Osteocyte (in vitro differentiated cells): ENCODE measurements at regions not wholly inside any gene's neighbourhood (a gene's known extent, or its start where the extent isn't known, plus 50 kb on each side); places are given as distances from the start of the nearest gene placed in this dataset.

Experiments
- DNase-seq: peaks from one replicate; pipeline ENCODE4 v3.0.0; 2021; ENCODE audit warnings: mixed read lengths; ENCODE audit not compliant: unreplicated experiment; ENCODE audit errors: extremely low spot score
- H3K27ac Mint-ChIP-seq: one replicate; pipeline ENCODE4 v1.8.0; 2021; ENCODE audit warnings: mild to moderate bottlenecking, mixed read lengths; ENCODE audit not compliant: unreplicated experiment
- H3K27me3 Mint-ChIP-seq: one replicate; pipeline ENCODE4 v1.8.0; 2021; ENCODE audit warnings: mixed read lengths; ENCODE audit not compliant: unreplicated experiment
- H3K36me3 Mint-ChIP-seq: one replicate; pipeline ENCODE4 v1.8.0; 2021; ENCODE audit warnings: mixed read lengths; ENCODE audit not compliant: unreplicated experiment
- H3K4me1 Mint-ChIP-seq: one replicate; pipeline ENCODE4 v1.8.0; 2021; ENCODE audit warnings: mixed read lengths; ENCODE audit not compliant: unreplicated experiment
- H3K4me3 Mint-ChIP-seq: one replicate; pipeline ENCODE4 v1.8.0; 2021; ENCODE audit warnings: mild to moderate bottlenecking, moderate library complexity, mixed read lengths; ENCODE audit not compliant: unreplicated experiment
- H3K9me3 Mint-ChIP-seq: one replicate; pipeline ENCODE4 v1.8.0; 2021; ENCODE audit warnings: mixed read lengths; ENCODE audit not compliant: unreplicated experiment
- CTCF ChIP-seq: fragments of 200-600 bp; sonication (generic); IDR thresholded peaks from 2 replicates; pipeline ENCODE4 v1.5.0; 2021; ENCODE audit warnings: antibody characterized with exemption, mild to moderate bottlenecking, moderate library complexity

GRCh38 chr5:155106221-155106620 is 92.7 kb downstream of the KIF4B start:
- H3K9me3 Mint-ChIP-seq = no peaks in the 10 kb centered on the region
- H3K27ac Mint-ChIP-seq = no peak overlapping the region
- H3K27me3 Mint-ChIP-seq = peaks cover 6% of the 10 kb centered on the region
- no peaks in the 10 kb centered on the region for H3K36me3 Mint-ChIP-seq
- no peaks in the 10 kb centered on the region for H3K4me1 Mint-ChIP-seq
- H3K4me3 Mint-ChIP-seq = no peak overlapping the region
- no peak for DNase-seq
- no peak for TF ChIP-seq CTCF

- H3K36me3 Mint-ChIP-seq = no peaks in the 10 kb centered on the region
- DNase-seq = no peak
- H3K4me3 Mint-ChIP-seq = no peak overlapping the region
- H3K9me3 Mint-ChIP-seq = peaks cover 5% of the 10 kb centered on the region
- H3K27me3 Mint-ChIP-seq = no peaks in the 10 kb centered on the region
- no peak for TF ChIP-seq CTCF
- no peak overlapping the region for H3K27ac Mint-ChIP-seq
- H3K4me1 Mint-ChIP-seq = no peaks in the 10 kb centered on the region
Measured at GRCh38 chr5:155113888-155114287, 100.3 kb downstream of the KIF4B start.

- Mint-ChIP-seq H3K4me1 (no peaks in the 10 kb centered on the region), H3K27ac (no peak overlapping the region), H3K27me3 (no peaks in the 10 kb centered on the region), H3K9me3 (peaks cover 5% of the 10 kb centered on the region), H3K4me3 (no peak overlapping the region), H3K36me3 (no peaks in the 10 kb centered on the region)
- no peak for DNase-seq
- no peak for TF ChIP-seq CTCF
Measured at GRCh38 chr5:155114655-155115054, 101.1 kb downstream of the KIF4B start.

GRCh38 chr5:155116456-155117251 is 103.1 kb downstream of the KIF4B start:
- no peak for TF ChIP-seq CTCF
- no peaks in the 10 kb centered on the region for H3K27me3 Mint-ChIP-seq

GRCh38 chr5:155125551-155126095 is 112.1 kb downstream of the KIF4B start:
- DNase-seq = no peak
- H3K27ac Mint-ChIP-seq = no peak overlapping the region
- peaks cover 10% of the 10 kb centered on the region for H3K27me3 Mint-ChIP-seq
- no peaks in the 10 kb centered on the region for H3K9me3 Mint-ChIP-seq
- no peak for TF ChIP-seq CTCF
- H3K4me3 Mint-ChIP-seq = no peak overlapping the region
- no peaks in the 10 kb centered on the region for H3K36me3 Mint-ChIP-seq
- H3K4me1 Mint-ChIP-seq = no peaks in the 10 kb centered on the region

More at GRCh38 chr5:155116456-155117251, 103.1 kb downstream of the KIF4B start:
- DNase-seq = no peak
- H3K4me1 Mint-ChIP-seq = no peaks in the 10 kb centered on the region
- no peak overlapping the region for H3K27ac Mint-ChIP-seq
- no peaks in the 10 kb centered on the region for H3K36me3 Mint-ChIP-seq
- H3K4me3 Mint-ChIP-seq = no peak overlapping the region
- H3K9me3 Mint-ChIP-seq = peaks cover 5% of the 10 kb centered on the region
